Activated gamma-delta T cell treated with Interleukin-2 at 50 U/mL for 16 hours (primary cell): ENCODE measurements at regions not wholly inside any gene's neighbourhood (a gene's known extent, or its start where the extent isn't known, plus 50 kb on each side); places are given as distances from the start of the nearest gene placed in this dataset.
A peak's percentile ranks its signal among the peaks of the same experiment; 100 is the strongest.

Experiments
- DNase-seq: peaks from one replicate; pipeline ENCODE4 v3.0.0-alpha.2; 2020

DNA sequence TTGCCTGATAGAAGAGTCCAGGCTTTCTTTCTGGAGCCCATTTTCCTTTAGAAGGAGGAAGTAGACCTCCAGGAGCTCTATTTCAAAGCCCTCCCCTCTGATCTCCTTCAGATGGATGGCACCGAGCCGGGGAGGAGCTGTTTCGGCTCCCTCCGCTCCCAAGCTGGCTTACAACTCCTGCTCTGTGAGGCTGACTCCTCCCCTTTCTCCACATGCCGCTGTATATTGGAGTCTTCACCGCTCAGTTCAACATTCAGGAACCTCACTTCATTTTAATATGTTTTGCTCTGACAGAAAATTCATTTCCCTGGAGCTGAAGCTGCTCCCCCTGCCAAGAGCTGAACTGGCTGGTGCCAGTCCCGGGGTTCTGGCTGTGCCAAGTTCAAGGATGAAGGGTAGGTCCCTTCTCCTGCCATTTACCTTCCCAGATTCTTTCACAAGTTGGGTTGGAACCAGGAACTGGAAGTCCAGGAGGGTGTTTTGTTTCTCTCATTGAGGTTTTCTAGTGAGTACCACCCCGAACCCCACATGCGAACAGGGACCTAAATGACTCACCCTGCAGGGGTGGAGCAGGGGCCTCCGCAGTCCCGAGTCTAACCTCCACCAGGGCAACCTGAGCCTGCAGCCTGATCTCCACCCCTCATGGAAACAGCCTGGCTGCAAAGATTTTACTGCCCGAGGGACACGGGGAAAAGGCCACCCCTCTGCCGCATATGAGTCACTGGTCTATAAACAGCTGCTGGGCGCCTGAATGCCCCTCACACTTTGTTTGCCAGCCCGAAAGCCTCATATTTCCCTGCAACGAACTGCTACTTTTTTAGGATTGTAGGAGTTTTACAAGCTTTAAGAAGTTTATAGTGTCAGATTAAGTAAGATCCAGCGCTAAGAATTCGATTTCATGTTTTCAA, 68.6 kb upstream of the FOXA2 start:
- no peak for DNase-seq

DNA sequence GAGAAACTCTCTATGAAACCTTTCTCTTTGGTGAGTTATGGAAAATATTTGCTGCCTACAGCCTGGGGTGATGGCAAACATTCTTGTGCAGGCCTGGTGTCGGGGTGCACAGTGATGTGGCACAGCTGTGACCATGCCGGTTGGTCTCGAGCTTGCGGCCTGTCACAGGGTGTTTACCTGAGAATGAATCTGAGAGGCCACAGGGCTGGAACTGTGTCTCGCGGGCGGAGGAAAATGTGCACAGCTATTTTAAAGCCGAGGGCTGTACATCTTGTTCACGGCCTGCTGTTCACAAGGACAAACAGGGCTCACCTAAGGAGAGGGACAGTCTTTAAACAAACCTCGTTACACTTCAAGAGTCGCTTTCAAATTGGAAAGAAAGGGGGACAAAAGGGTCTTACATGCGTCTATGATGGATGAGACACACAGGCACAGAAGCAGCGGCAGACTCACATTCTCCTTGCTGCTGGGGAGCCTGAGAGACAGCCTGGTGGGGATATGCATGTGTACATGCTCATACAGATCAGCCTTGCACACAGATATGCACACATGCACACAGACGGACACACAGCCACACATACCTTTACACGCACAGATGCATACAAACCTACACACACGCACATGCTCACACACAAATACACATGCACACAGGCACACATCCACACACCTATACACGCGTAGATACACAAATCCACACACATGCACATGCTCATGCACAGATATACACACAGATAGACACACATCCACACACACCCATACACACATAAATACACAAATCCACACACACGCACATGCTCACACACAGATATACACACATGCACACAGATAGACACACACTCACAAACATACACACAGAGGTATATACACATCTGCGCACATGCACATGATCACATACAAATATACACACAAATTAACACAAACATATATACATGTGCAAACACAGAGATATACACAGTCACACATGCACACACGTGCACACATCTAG, 69.6 kb upstream of the FOXA2 start:
- no peak for DNase-seq

DNA sequence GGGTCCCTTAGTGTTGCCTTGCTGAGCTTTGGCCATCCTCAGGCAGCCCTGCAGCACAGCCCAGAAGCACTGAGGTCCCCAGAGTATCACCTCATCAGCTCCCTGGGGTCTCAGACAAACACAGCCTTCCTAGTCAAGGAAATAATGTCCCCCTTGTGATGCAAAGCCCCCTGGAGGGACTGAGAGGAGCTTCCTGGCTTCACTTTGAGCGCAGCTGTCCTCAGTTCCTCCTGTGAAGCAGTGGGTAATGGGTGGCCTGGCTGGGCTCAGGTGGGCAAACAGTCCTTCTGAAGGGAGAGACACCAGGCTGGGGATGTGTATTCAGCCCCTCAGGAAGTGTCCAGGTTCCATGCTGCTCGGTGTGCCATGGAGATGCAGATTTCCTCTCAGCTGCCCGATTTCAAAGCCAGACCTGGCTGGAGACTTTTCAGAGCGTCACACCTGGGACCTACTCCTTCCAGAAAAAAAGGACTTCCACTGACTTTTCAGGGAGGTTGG, 79.2 kb upstream of the FOXA2 start:
- DNase-seq, result no peak

DNA sequence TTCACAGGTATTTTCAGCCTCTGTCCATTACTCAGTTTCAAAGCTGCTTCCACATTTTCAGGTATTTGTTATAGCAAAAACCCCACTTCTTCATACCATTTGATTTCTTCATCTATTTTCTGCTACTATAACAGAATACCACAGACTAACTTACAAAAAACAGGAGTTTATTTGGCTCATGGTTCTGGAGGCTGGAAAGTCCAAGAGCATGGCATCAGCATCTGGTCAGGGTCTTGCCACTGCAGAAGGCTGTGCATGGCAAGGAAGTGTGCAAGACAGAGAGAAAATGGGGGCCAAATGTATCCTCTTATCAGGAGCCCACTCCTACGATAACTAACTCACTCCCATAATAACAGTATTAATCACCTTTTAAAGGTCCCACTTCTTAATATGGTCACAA, 82.8 kb upstream of the FOXA2 start:
- DNase-seq, result no peak

- DNase-seq, result no peak
Measured at GRCh38 chr20:22672191-22672590, 87.8 kb upstream of the FOXA2 start.

GRCh38 chr20:22673467-22673866, 89.1 kb upstream of the FOXA2 start:
- no peak for DNase-seq

GRCh38 chr20:22675341-22675740, 91.0 kb upstream of the FOXA2 start:
- no peak for DNase-seq

- DNase-seq, result no peak
Measured at GRCh38 chr20:22678678-22679077, 94.3 kb upstream of the FOXA2 start.

DNA sequence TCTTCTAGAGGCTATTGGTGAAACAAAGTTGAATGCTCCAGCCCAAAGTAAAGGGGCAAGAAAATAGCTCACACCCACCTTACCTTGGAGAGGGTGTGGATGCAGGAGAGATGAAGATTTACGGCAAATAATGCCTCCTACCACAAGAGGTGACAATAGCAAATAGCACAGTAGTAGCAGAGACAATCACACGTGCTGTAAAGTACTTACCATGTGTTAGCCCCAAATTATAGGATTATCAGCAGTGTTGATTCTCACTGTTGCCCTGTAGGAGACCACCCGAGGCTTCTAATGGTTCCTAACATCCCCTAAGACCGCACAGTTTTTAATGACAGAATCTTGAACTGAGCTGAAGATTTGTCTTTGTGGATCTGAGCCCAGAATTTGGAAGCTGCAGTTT, 94.8 kb upstream of the FOXA2 start:
- no peak for DNase-seq

DNA sequence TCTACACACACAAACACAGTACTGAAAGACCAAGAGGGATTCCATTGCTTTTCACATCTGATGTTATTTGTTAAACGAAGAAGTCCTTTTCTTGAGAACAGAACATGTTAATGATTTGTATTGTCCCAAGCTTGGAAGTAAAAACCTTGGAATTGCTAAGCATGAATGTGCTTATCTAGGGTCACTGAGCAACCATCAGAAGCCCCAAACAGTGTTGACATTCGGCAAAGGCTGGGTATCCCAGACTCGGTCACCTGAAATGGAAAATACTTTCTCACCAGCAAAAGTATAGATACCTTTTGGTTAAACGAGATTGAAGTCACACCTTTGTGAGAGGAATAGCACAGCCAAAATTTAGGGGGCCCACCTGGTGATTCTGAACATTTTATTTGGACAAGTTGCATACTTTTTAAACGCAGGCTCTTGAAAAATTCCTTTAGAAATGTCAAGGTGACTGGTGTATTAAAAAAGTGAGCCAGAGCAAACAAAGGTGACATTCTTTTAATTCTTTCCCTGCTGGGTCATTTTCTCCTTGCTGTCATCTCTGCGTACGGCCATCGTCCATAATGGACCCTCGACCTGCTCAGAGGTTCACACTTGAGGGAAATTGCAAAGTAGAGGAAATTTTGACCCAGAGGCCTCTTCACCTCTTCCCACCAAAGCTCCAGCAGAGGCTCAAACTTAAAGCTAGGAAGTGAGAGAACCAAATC, 95.8 kb upstream of the FOXA2 start:
- no peak for DNase-seq

- DNase-seq, result no peak
Measured at GRCh38 chr20:22681591-22682248, 97.3 kb upstream of the FOXA2 start.

DNA sequence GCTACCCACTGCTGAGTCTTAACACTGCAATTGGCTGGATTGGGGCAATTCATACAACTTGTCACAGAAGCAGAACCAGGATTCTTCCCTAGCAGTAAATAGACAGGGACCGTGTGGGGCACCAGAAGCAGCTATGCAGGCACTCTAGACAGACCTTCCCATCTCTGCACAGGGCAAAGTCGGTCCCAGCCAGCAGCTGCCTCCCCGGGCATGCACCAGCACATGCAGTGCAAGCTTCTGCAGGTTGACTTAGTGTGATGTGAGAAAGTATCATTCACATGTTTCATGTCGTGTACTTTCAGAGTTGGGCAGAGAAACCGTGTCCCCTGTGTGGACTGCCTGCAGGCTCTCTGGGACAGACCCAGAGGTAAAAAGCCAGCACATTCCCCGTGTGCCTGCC, 98.0 kb upstream of the FOXA2 start:
- DNase-seq, result no peak

DNA sequence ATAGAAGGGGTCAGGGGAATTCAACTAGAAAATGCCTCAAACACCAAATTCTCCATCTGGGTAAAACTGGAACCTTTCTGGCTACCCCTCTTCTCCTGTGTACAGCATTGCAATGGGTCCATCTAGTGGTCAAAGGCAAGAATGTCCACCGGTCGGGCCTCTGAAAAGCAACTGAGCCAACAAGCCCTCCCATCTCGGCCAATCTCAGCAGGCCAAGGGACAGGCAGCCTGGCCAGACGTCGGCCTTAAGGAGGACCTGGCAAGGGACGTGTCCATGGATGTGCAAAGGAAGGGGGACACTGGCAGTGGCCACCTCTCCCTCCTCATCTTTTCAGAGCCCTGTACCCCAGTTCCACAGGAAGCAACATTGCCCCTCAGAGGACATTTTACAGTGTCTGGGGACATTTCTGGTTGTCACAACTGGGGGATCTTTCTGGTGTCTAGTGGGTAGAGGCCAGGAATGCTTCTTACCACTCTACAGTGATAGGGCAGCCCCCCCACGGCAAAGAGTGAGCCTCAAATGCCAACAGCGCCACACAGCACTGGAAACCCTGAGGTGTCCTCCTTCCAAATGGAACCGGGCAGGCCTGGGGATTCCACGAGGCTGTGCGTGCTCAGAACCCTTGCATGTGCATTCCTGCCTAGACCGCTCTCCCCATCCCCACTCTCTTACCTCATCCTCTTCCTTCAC, 99.8 kb upstream of the FOXA2 start:
- peak; percentile 11 for DNase-seq

- DNase-seq, result no peak
Measured at GRCh38 chr20:22684763-22685443, 100.5 kb upstream of the FOXA2 start.

- DNase-seq, result no peak
Measured at GRCh38 chr20:22686097-22686496, 101.7 kb upstream of the FOXA2 start.

- no peak for DNase-seq
Measured at GRCh38 chr20:22687676-22688349, 103.4 kb upstream of the FOXA2 start.

- no peak for DNase-seq
Measured at GRCh38 chr20:22688485-22688884, 104.1 kb upstream of the FOXA2 start.

- no peak for DNase-seq
Measured at GRCh38 chr20:22689266-22689665, 104.9 kb upstream of the FOXA2 start.

DNA sequence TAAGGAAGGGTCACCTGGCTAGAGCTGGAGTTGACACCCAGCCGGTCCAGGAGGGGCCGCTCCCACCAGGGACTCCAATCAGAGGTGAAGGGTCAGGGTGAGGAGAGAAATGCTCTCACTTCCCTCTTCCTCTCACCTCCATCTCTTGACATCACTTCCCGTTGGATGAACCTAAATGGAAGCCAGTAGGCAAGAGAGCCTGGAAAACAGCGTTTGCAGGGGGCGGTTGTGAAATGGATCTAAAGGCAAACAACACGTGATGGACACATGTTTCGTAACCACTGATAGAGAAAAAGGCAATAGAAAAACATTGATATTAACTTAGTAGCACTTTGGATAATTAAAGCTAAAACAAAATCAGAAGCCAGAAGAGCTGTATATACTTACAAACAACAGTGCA, 105.6 kb upstream of the FOXA2 start:
- no peak for DNase-seq

DNA sequence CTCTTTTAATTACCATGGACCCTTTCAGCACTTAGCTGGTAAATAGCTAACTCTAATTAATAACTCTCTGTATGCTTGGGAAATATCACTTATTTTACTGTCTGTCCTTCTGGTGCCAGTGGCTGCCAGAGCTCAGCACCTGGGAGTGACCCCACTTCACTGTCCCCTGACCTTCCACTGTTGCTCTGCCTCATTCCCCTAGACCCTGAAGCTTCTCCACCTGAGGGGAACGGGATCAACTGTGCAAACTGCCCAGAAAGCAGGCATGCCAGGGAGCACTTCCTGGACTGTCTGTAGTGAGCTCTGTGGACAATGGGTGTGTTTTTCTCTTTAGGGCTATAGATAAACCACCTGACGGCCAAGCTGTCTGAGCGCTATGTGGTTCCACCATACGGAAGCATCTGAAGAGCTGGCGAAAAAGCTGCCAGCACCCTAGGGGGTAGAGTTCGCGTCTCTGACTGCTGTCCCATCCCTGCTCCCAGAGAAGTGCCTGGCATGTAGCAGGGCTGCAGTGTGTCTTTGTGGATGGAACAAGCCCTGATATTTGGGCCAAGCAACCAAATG, 106.3 kb upstream of the FOXA2 start:
- no peak for DNase-seq
